Vagina (tissue), 2 donors: ENCODE measurements at regions not wholly inside any gene's neighbourhood (a gene's known extent, or its start where the extent isn't known, plus 50 kb on each side); places are given as distances from the start of the nearest gene placed in this dataset.

Experiments
- DNase-seq, 2 donors: peaks; one replicate each; pipeline ENCODE4 v3.0.0-alpha.2; 2017; ENCODE audit errors: extremely low spot score in 2 of 2
- H3K27ac ChIP-seq: fragments of 200-600 bp; sonication (generic); one replicate; pipeline ENCODE4 v1.5.1; 2019
- H3K27me3 ChIP-seq: fragments of 200-600 bp; sonication (generic); one replicate; pipeline ENCODE4 v1.5.1; 2019
- H3K36me3 ChIP-seq, 2 donors: fragments of 200-600 bp; sonication (generic); one replicate each; pipeline ENCODE4 v1.5.1; 2017 to 2019
- H3K4me1 ChIP-seq: fragments of 200-600 bp; sonication (generic); one replicate; pipeline ENCODE4 v1.5.1; 2019
- H3K4me3 ChIP-seq, 2 donors: fragments of 200-600 bp; sonication (generic); 1 replicate in 1 of 2; 2 replicates in 1 of 2; pipeline ENCODE4 v1.5.1; 2016 to 2019
- H3K9me3 ChIP-seq: fragments of 200-600 bp; sonication (generic); one replicate; pipeline ENCODE4 v1.5.1; 2019
- CTCF ChIP-seq, 3 experiments: fragments of 450-650 bp in 2 of 3; fragments of 200-600 bp in 1 of 3; sonication (generic) in 1 of 3; IDR thresholded peaks; one replicate each; pipeline ENCODE4 v1.5.1; 2017 to 2019; ENCODE audit warnings: antibody characterized with exemption in 3 of 3, mild to moderate bottlenecking in 2 of 3, moderate library complexity in 2 of 3
- POLR2A ChIP-seq, 2 donors: fragments of 450-650 bp; IDR thresholded peaks; one replicate each; pipeline ENCODE4 v1.6.1; 2017; ENCODE audit warnings: antibody characterized with exemption in 2 of 2, mild to moderate bottlenecking in 2 of 2, moderate library complexity in 2 of 2
- POLR2AphosphoS5 ChIP-seq, 2 donors: sonication (generic); formaldehyde crosslinking; IDR thresholded peaks; one replicate each; pipeline ENCODE4 v1.9.0; 2017; ENCODE audit warnings: antibody characterized with exemption in 2 of 2, mild to moderate bottlenecking in 2 of 2, low read depth in 1 of 2; ENCODE audit not compliant: insufficient read depth in 1 of 2
- intact Hi-C: fragments of 100-400 bp; cut with DNase I; formaldehyde crosslinking; loops from one replicate; pipeline ENCODE4 v1.15.1; 2023

GRCh38 chr1:224486801-224487583 is 52.4 kb upstream of the WDR26 start:
- Histone ChIP-seq H3K4me1 (peaks cover 15% of the 10 kb centered on the region), H3K36me3 (no peaks in the 10 kb centered on the region), H3K27ac (no peak overlapping the region), H3K9me3 (no peaks in the 10 kb centered on the region), H3K27me3 (no peaks in the 10 kb centered on the region), H3K4me3 (no peak overlapping the region)
- intact Hi-C loops = no loop called here
- TF ChIP-seq CTCF (IDR thresholded peaks at IDR 0.05) = no peak
- no peak for TF ChIP-seq POLR2AphosphoS5 (IDR thresholded peaks at IDR 0.05; ENCODE audit: insufficient read depth in 1 of 2, low read depth in 1 of 2)
- no peak for TF ChIP-seq POLR2A (IDR thresholded peaks at IDR 0.05)
- DNase-seq = no peak

GRCh38 chr1:224488806-224489499 is 54.4 kb upstream of the WDR26 start:
- DNase-seq = no peak
- Histone ChIP-seq H3K4me1 (peaks cover 15% of the 10 kb centered on the region), H3K9me3 (no peaks in the 10 kb centered on the region), H3K27me3 (no peaks in the 10 kb centered on the region), H3K36me3 (no peaks in the 10 kb centered on the region), H3K4me3 (no peak overlapping the region), H3K27ac (no peak overlapping the region)
- TF ChIP-seq POLR2A (IDR thresholded peaks at IDR 0.05) = no peak
- no peak for TF ChIP-seq POLR2AphosphoS5 (IDR thresholded peaks at IDR 0.05; ENCODE audit: insufficient read depth in 1 of 2, low read depth in 1 of 2)
- TF ChIP-seq CTCF (IDR thresholded peaks at IDR 0.05) = no peak
- intact Hi-C loops = no loop called here

- Histone ChIP-seq H3K27ac (no peak overlapping the region), H3K9me3 (no peaks in the 10 kb centered on the region), H3K36me3 (no peaks in the 10 kb centered on the region), H3K27me3 (no peaks in the 10 kb centered on the region), H3K4me1 (peaks cover 15% of the 10 kb centered on the region), H3K4me3 (no peak overlapping the region)
- intact Hi-C loops = no loop called here
- TF ChIP-seq POLR2AphosphoS5 (IDR thresholded peaks at IDR 0.05; ENCODE audit: insufficient read depth in 1 of 2, low read depth in 1 of 2) (no peak), POLR2A (IDR thresholded peaks at IDR 0.05) (no peak), CTCF (IDR thresholded peaks at IDR 0.05) (no peak)
- DNase-seq = no peak
These were observed 55.2 kb upstream of the WDR26 start for GRCh38 chr1:224489534-224490365.

GRCh38 chr1:224490549-224491537 is 56.2 kb upstream of the WDR26 start:
- H3K4me3 ChIP-seq = no peak overlapping the region
- no peaks in the 10 kb centered on the region for H3K36me3 ChIP-seq
- no peaks in the 10 kb centered on the region for H3K9me3 ChIP-seq
- H3K27me3 ChIP-seq = no peaks in the 10 kb centered on the region
- TF ChIP-seq POLR2A (IDR thresholded peaks at IDR 0.05) (no peak), POLR2AphosphoS5 (IDR thresholded peaks at IDR 0.05; ENCODE audit: insufficient read depth in 1 of 2, low read depth in 1 of 2) (no peak), CTCF (IDR thresholded peaks at IDR 0.05) (no peak)
- intact Hi-C loops = no loop called here
- DNase-seq = no peak
- H3K4me1 ChIP-seq = peaks cover 15% of the 10 kb centered on the region
- H3K27ac ChIP-seq = no peak overlapping the region
